NCI-H524 treated with DMSO at 0.1 percent for 48 hours (cell line): ENCODE measurements at regions not wholly inside any gene's neighbourhood (a gene's known extent, or its start where the extent isn't known, plus 50 kb on each side); places are given as distances from the start of the nearest gene placed in this dataset.

ENCODE experiments used
- DNase-seq: peaks from one replicate; lab custom pipeline; 2025; lab: John Stamatoyannopoulos, UW

GRCh38 chr2:898319-898718, 52.3 kb upstream of the SNTG2 start:
- peak; percentile 8 for DNase-seq

GRCh38 chr2:897091-897490, 53.6 kb upstream of the SNTG2 start:
- DNase-seq, result no peak

- DNase-seq, result no peak
Observed at GRCh38 chr2:893311-893710, 57.3 kb upstream of the SNTG2 start.

- DNase-seq, result no peak
Observed at GRCh38 chr2:892892-893291, 57.8 kb upstream of the SNTG2 start.

- no peak for DNase-seq
Observed at GRCh38 chr2:892401-892800, 58.2 kb upstream of the SNTG2 start.

- DNase-seq, result no peak
Observed at GRCh38 chr2:891734-892133, 58.9 kb upstream of the SNTG2 start.

- no peak for DNase-seq
Observed at GRCh38 chr2:890791-891190, 59.9 kb upstream of the SNTG2 start.

- no peak for DNase-seq
Observed at GRCh38 chr2:890214-890613, 60.4 kb upstream of the SNTG2 start.

GRCh38 chr2:888906-889566, 61.6 kb upstream of the SNTG2 start:
- DNase-seq, result no peak

GRCh38 chr2:888211-888801, 62.3 kb upstream of the SNTG2 start:
- DNase-seq, result no peak

- no peak for DNase-seq
Observed at GRCh38 chr2:887639-888038, 63.0 kb upstream of the SNTG2 start.

- no peak for DNase-seq
Observed at GRCh38 chr2:886072-887022, 64.3 kb upstream of the SNTG2 start.

- DNase-seq, result no peak
Observed at GRCh38 chr2:885230-886071, 65.2 kb upstream of the SNTG2 start.

GRCh38 chr2:883803-884748, 66.6 kb upstream of the SNTG2 start:
- DNase-seq, result peak; percentile 76

- DNase-seq, result no peak
Observed at GRCh38 chr2:883260-883802, 67.3 kb upstream of the SNTG2 start.

- DNase-seq, result no peak
Observed at GRCh38 chr2:881204-881918, 69.3 kb upstream of the SNTG2 start.

- DNase-seq, result no peak
Observed at GRCh38 chr2:880201-880970, 70.3 kb upstream of the SNTG2 start.

- DNase-seq, result no peak
Observed at GRCh38 chr2:879540-879939, 71.1 kb upstream of the SNTG2 start.

GRCh38 chr2:878245-878930, 72.3 kb upstream of the SNTG2 start:
- DNase-seq, result no peak
